ENCODE measurements at regions not wholly inside any gene's neighbourhood (a gene's known extent, or its start where the extent isn't known, plus 50 kb on each side); places are given as distances from the start of the nearest gene placed in this dataset.
A peak's percentile ranks its signal among the peaks of the same experiment; 100 is the strongest.

GRCh38 chr11:70699294-70700221 is 301.2 kb downstream of the CTTN start:
- no peaks in the 10 kb centered on the region for H4K20me1 ChIP-seq
- H3K9me3 ChIP-seq: peaks cover 5% of the 10 kb centered on the region; the same call in 1 of the 2 replicates
- no peak overlapping the region for H3K9ac ChIP-seq
- no peak overlapping the region for H3K4me3 ChIP-seq
- H3K27ac ChIP-seq: no peak overlapping the region
- no peaks in the 10 kb centered on the region for H3K36me3 ChIP-seq
- peak overlapping the region; percentile 48 for H3K4me2 ChIP-seq
- TF ChIP-seq Cebpa-rat (IDR thresholded peaks at IDR 0.05): no peak
- peaks cover 25% of the 10 kb centered on the region for H3K4me1 ChIP-seq
- H3K27me3 ChIP-seq: no peaks in the 10 kb centered on the region

GRCh38 chr11:70700453-70700852 is 302.1 kb downstream of the CTTN start:
- Histone ChIP-seq H3K27ac (no peak overlapping the region), H3K4me1 (peaks cover 25% of the 10 kb centered on the region), H3K9ac (no peak overlapping the region), H3K9me3 (peaks cover 5% of the 10 kb centered on the region; the same call in 1 of the 2 replicates), H3K27me3 (no peaks in the 10 kb centered on the region), H3K36me3 (no peaks in the 10 kb centered on the region), H4K20me1 (no peaks in the 10 kb centered on the region), H3K4me2 (no peak overlapping the region), H3K4me3 (no peak overlapping the region)
- TF ChIP-seq Cebpa-rat (IDR thresholded peaks at IDR 0.05): no peak

- no peak overlapping the region for H3K27ac ChIP-seq
- H3K27me3 ChIP-seq: no peaks in the 10 kb centered on the region
- H3K4me3 ChIP-seq: no peak overlapping the region
- TF ChIP-seq Cebpa-rat (IDR thresholded peaks at IDR 0.05): no peak
- H3K4me1 ChIP-seq: peaks cover 25% of the 10 kb centered on the region
- no peaks in the 10 kb centered on the region for H4K20me1 ChIP-seq
- no peak overlapping the region for H3K4me2 ChIP-seq
- H3K36me3 ChIP-seq: no peaks in the 10 kb centered on the region
- H3K9ac ChIP-seq: no peak overlapping the region
- H3K9me3 ChIP-seq: peaks cover 5% of the 10 kb centered on the region; the same call in 1 of the 2 replicates
These were observed 302.5 kb downstream of the CTTN start for GRCh38 chr11:70700871-70701270.

- Histone ChIP-seq H3K9me3 (no peaks in the 10 kb centered on the region), H4K20me1 (no peaks in the 10 kb centered on the region)
- TF ChIP-seq Cebpa-rat (IDR thresholded peaks at IDR 0.05): no peak
These were observed 303.8 kb downstream of the CTTN start for GRCh38 chr11:70702040-70702648.

GRCh38 chr11:70703141-70704064 is 305.1 kb downstream of the CTTN start:
- no peak for TF ChIP-seq Cebpa-rat (IDR thresholded peaks at IDR 0.05)
- H3K9me3 ChIP-seq: no peaks in the 10 kb centered on the region
- H3K27me3 ChIP-seq: peaks cover 12% of the 10 kb centered on the region; the same call in 1 of the 2 replicates
- no peak overlapping the region for H3K4me3 ChIP-seq
- H3K36me3 ChIP-seq: no peaks in the 10 kb centered on the region
- peaks cover 25% of the 10 kb centered on the region for H3K4me1 ChIP-seq
- H3K9ac ChIP-seq: no peak overlapping the region
- no peaks in the 10 kb centered on the region; the same call in 1 of the 2 replicates for H4K20me1 ChIP-seq
- H3K27ac ChIP-seq: no peak overlapping the region
- H3K4me2 ChIP-seq: peak overlapping the region; percentile 28

More at GRCh38 chr11:70702040-70702648, 303.8 kb downstream of the CTTN start:
- H3K27ac ChIP-seq: no peak overlapping the region
- H3K9ac ChIP-seq: no peak overlapping the region
- H3K4me2 ChIP-seq: no peak overlapping the region
- 0 out of 2 replicates have a peak, but pooled peaks cover 3% of the 10 kb centered on the region for H3K27me3 ChIP-seq
- H3K36me3 ChIP-seq: no peaks in the 10 kb centered on the region
- no peak overlapping the region for H3K4me3 ChIP-seq
- H3K4me1 ChIP-seq: peaks cover 25% of the 10 kb centered on the region

GRCh38 chr11:70705097-70705496 is 306.8 kb downstream of the CTTN start:
- H3K27ac ChIP-seq: no peak overlapping the region
- peaks cover 25% of the 10 kb centered on the region for H3K27me3 ChIP-seq
- no peak for TF ChIP-seq Cebpa-rat (IDR thresholded peaks at IDR 0.05)
- H3K4me2 ChIP-seq: no peak overlapping the region
- H3K9ac ChIP-seq: no peak overlapping the region
- no peaks in the 10 kb centered on the region for H3K36me3 ChIP-seq
- no peak overlapping the region for H3K4me3 ChIP-seq
- H3K4me1 ChIP-seq: peaks cover 11% of the 10 kb centered on the region
- H4K20me1 ChIP-seq: peaks cover 11% of the 10 kb centered on the region; the same call in 1 of the 2 replicates
- no peaks in the 10 kb centered on the region for H3K9me3 ChIP-seq

- no peak for TF ChIP-seq Cebpa-rat (IDR thresholded peaks at IDR 0.05)
- no peak overlapping the region for H3K4me3 ChIP-seq
- H3K27ac ChIP-seq: no peak overlapping the region
- no peak overlapping the region for H3K9ac ChIP-seq
- H3K27me3 ChIP-seq: peaks cover 34% of the 10 kb centered on the region
- H4K20me1 ChIP-seq: peaks cover 20% of the 10 kb centered on the region; the same call in 1 of the 2 replicates
- no peaks in the 10 kb centered on the region for H3K9me3 ChIP-seq
- no peaks in the 10 kb centered on the region for H3K36me3 ChIP-seq
- peaks cover 17% of the 10 kb centered on the region for H3K4me1 ChIP-seq
- no peak overlapping the region for H3K4me2 ChIP-seq
These were observed 307.6 kb downstream of the CTTN start for GRCh38 chr11:70705930-70706329.

- Histone ChIP-seq H3K36me3 (no peaks in the 10 kb centered on the region), H3K4me1 (peaks cover 20% of the 10 kb centered on the region), H3K9ac (no peak overlapping the region), H3K27ac (no peak overlapping the region), H3K9me3 (no peaks in the 10 kb centered on the region), H4K20me1 (peaks cover 39% of the 10 kb centered on the region), H3K4me2 (no peak overlapping the region), H3K4me3 (no peak overlapping the region), H3K27me3 (peaks cover 53% of the 10 kb centered on the region)
- TF ChIP-seq Cebpa-rat (IDR thresholded peaks at IDR 0.05): no peak
These were observed 309.5 kb downstream of the CTTN start for GRCh38 chr11:70707821-70708220.

- no peak for TF ChIP-seq Cebpa-rat (IDR thresholded peaks at IDR 0.05)
- H3K4me3 ChIP-seq: no peak overlapping the region
- H3K9me3 ChIP-seq: no peaks in the 10 kb centered on the region
- H3K27me3 ChIP-seq: peaks cover 70% of the 10 kb centered on the region
- H3K4me1 ChIP-seq: peaks cover 9% of the 10 kb centered on the region; the same call in 1 of the 2 replicates
- H3K9ac ChIP-seq: no peak overlapping the region
- H3K27ac ChIP-seq: no peak overlapping the region
- no peak overlapping the region for H3K4me2 ChIP-seq
- H4K20me1 ChIP-seq: peaks cover 56% of the 10 kb centered on the region
- no peaks in the 10 kb centered on the region for H3K36me3 ChIP-seq
These were observed 311.3 kb downstream of the CTTN start for GRCh38 chr11:70709596-70709995.

All from BLaER1 (cell line).